ENCODE measurements at regions not wholly inside any gene's neighbourhood (a gene's known extent, or its start where the extent isn't known, plus 50 kb on each side); places are given as distances from the start of the nearest gene placed in this dataset.

DNA sequence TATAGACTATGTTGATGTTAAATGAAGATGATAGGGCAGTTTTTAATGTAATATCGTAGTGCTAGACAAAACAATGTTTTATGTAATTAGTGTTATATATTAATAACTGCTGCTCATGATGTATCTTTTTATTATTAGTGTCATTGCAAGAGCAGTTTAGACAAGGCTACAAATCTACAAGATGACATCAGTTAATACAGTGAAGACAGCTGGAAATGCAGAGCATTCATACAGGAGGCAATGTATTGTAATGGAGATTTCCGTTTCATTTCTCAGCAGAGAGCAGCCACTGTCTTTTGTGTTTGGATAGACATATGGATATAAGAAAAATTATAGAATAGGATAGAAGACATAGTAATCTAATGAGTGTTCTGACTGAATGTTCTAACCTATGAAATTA lies 178.0 kb downstream of the FOXG1 start:
- no peak for TF ChIP-seq CTCF (IDR thresholded peaks at IDR 0.05)
- no peak for TF ChIP-seq POLR2A (IDR thresholded peaks at IDR 0.05)
